Hepatocyte (in vitro differentiated cells): ENCODE measurements at regions not wholly inside any gene's neighbourhood (a gene's known extent, or its start where the extent isn't known, plus 50 kb on each side); places are given as distances from the start of the nearest gene placed in this dataset.
A peak's percentile ranks its signal among the peaks of the same experiment; 100 is the strongest.

Experiments used
- DNase-seq: peaks from one replicate; pipeline ENCODE4 v3.0.0-alpha.2; 2016; ENCODE audit warnings: low spot score
- H2AFZ ChIP-seq: fragments of 200-600 bp; sonication (generic); 2 replicates; pipeline ENCODE4 v1.6.0; 2016; ENCODE audit warnings: antibody characterized with exemption, mild to moderate bottlenecking
- H3K27ac ChIP-seq: fragments of 200-600 bp; sonication (generic); 2 replicates; pipeline ENCODE4 v1.5.1; 2016; ENCODE audit warnings: mild to moderate bottlenecking
- H3K27me3 ChIP-seq: fragments of 200-600 bp; sonication (generic); 2 replicates; pipeline ENCODE4 v1.6.1; 2016
- H3K36me3 ChIP-seq: fragments of 200-600 bp; sonication (generic); replicated peaks from 2 replicates; pipeline ENCODE4 v1.5.1; 2016; ENCODE audit warnings: low read depth; ENCODE audit not compliant: insufficient read depth
- H3K4me1 ChIP-seq: fragments of 200-600 bp; sonication (generic); 2 replicates; pipeline ENCODE4 v1.5.1; 2016; ENCODE audit warnings: mild to moderate bottlenecking, moderate library complexity; ENCODE audit not compliant: insufficient read depth
- H3K4me2 ChIP-seq: fragments of 200-600 bp; sonication (generic); 2 replicates; pipeline ENCODE4 v1.6.0; 2016
- H3K4me3 ChIP-seq: fragments of 200-600 bp; sonication (generic); 2 replicates; pipeline ENCODE4 v1.5.1; 2016; ENCODE audit warnings: mild to moderate bottlenecking
- H3K79me2 ChIP-seq: fragments of 200-600 bp; sonication (generic); 2 replicates; pipeline ENCODE4 v1.6.0; 2017; ENCODE audit warnings: mild to moderate bottlenecking
- H3K9me2 ChIP-seq: fragments of 200-600 bp; sonication (generic); replicated peaks from 2 replicates; pipeline ENCODE4 v1.6.0; 2017; ENCODE audit warnings: mild to moderate bottlenecking; ENCODE audit not compliant: insufficient read depth
- H3K9me3 ChIP-seq: fragments of 200-600 bp; sonication (generic); 2 replicates; pipeline ENCODE4 v1.5.1; 2016; ENCODE audit warnings: low read depth, mild to moderate bottlenecking
- H4K20me1 ChIP-seq: fragments of 200-600 bp; sonication (generic); 2 replicates; pipeline ENCODE4 v1.6.0; 2016; ENCODE audit warnings: mild to moderate bottlenecking; ENCODE audit not compliant: insufficient read depth, poor library complexity, severe bottlenecking
- CTCF ChIP-seq: fragments of 200-600 bp; sonication (generic); IDR thresholded peaks from 2 replicates; pipeline ENCODE4 v1.5.1; 2016; ENCODE audit warnings: antibody characterized with exemption, mild to moderate bottlenecking; ENCODE audit not compliant: poor library complexity
- EZH2 ChIP-seq: fragments of 200-600 bp; sonication (generic); IDR thresholded peaks from 2 replicates; pipeline ENCODE4 v1.6.1; 2016; ENCODE audit warnings: antibody characterized with exemption, mild to moderate bottlenecking, borderline replicate concordance
- EZH2phosphoT487 ChIP-seq: fragments of 200-600 bp; sonication (generic); IDR thresholded peaks from one replicate; pipeline ENCODE4 v1.6.1; 2018; ENCODE audit warnings: antibody characterized with exemption, mild to moderate bottlenecking, low read depth, moderate library complexity; ENCODE audit not compliant: unreplicated experiment, severe bottlenecking
- whole genome bisulfite sequencing: methylation state at CpG from one replicate; pipeline ENCODE4 v1.1.6; 2016; ENCODE audit warnings: low lambda C conversion rate; ENCODE audit errors: missing lambda C conversion rate; 5-methylcytosine and 5-hydroxymethylcytosine counted together

- Histone ChIP-seq H3K4me2 (peak overlapping the region; percentile 29), H4K20me1 (no peaks in the 10 kb centered on the region), H3K27me3 (no peaks in the 10 kb centered on the region), H3K9me3 (no peaks in the 10 kb centered on the region), H3K27ac (peak overlapping the region; percentile 68), H3K4me3 (no peak overlapping the region), H3K9me2 (no peaks in the 10 kb centered on the region), H3K4me1 (peaks cover 6% of the 10 kb centered on the region), H3K36me3 (no peaks in the 10 kb centered on the region), H2AFZ (no peak overlapping the region), H3K79me2 (no peaks in the 10 kb centered on the region)
- DNase-seq, result peak; percentile 29
- TF ChIP-seq CTCF, result no peak
- no peak for TF ChIP-seq EZH2phosphoT487
- WGBS, result 58% methylated on average over 5 of the region's 5 CpGs
Measured at GRCh38 chr5:17395106-17395880, 102.7 kb upstream of the TAF11L2 start.

GRCh38 chr5:17396247-17396646, 101.8 kb upstream of the TAF11L2 start:
- Histone ChIP-seq H3K4me2 (peak overlapping the region; percentile 29), H4K20me1 (no peaks in the 10 kb centered on the region), H3K4me3 (no peak overlapping the region), H3K9me3 (no peaks in the 10 kb centered on the region), H3K4me1 (peaks cover 15% of the 10 kb centered on the region), H3K27ac (peak overlapping the region; percentile 68), H2AFZ (no peak overlapping the region), H3K36me3 (no peaks in the 10 kb centered on the region), H3K9me2 (no peaks in the 10 kb centered on the region), H3K79me2 (no peaks in the 10 kb centered on the region), H3K27me3 (no peaks in the 10 kb centered on the region)
- 54% methylated on average over 4 of the region's 4 CpGs for WGBS
- TF ChIP-seq EZH2, result no peak
- no peak for TF ChIP-seq CTCF
- no peak for TF ChIP-seq EZH2phosphoT487
- DNase-seq, result no peak

- H3K4me2 ChIP-seq, result no peak overlapping the region
- H3K27ac ChIP-seq, result no peak overlapping the region
- H3K4me3 ChIP-seq, result no peak overlapping the region
- no peaks in the 10 kb centered on the region for H3K27me3 ChIP-seq
- no peak for DNase-seq
- H3K9me2 ChIP-seq, result no peaks in the 10 kb centered on the region
- no peaks in the 10 kb centered on the region for H3K79me2 ChIP-seq
- H3K4me1 ChIP-seq, result peaks cover 37% of the 10 kb centered on the region
- H3K9me3 ChIP-seq, result no peaks in the 10 kb centered on the region
- 45% methylated on average over 4 of the region's 4 CpGs for WGBS
- H2AFZ ChIP-seq, result no peak overlapping the region
- H3K36me3 ChIP-seq, result no peaks in the 10 kb centered on the region
- H4K20me1 ChIP-seq, result no peaks in the 10 kb centered on the region
- no peak for TF ChIP-seq CTCF
Measured at GRCh38 chr5:17398431-17398830, 99.6 kb upstream of the TAF11L2 start.
